HepG2 (cell line): ENCODE measurements at regions not wholly inside any gene's neighbourhood (a gene's known extent, or its start where the extent isn't known, plus 50 kb on each side); places are given as distances from the start of the nearest gene placed in this dataset.

Experiments
- MEIS2 ChIP-seq: sonication (generic); formaldehyde crosslinking; IDR thresholded peaks from 2 replicates; pipeline ENCODE4 v1.9.0; 2021; ENCODE audit warnings: mild to moderate bottlenecking, missing genetic modification reagents
- NFE2L1 ChIP-seq: sonication (generic); formaldehyde crosslinking; IDR thresholded peaks from 2 replicates; pipeline ENCODE4 v1.4.0; 2020; ENCODE audit warnings: missing genetic modification reagents, mild to moderate bottlenecking, borderline replicate concordance
- NR3C1 ChIP-seq: sonication (generic); formaldehyde crosslinking; IDR thresholded peaks from 2 replicates; pipeline ENCODE4 v1.4.0; 2020; ENCODE audit warnings: missing genetic modification reagents
- PLRG1 ChIP-seq: fragments of 450-650 bp; conservative IDR thresholded peaks from 2 replicates; pipeline ENCODE4 v1.6.1; 2016
- SNAI1 ChIP-seq: sonication (generic); formaldehyde crosslinking; IDR thresholded peaks from 2 replicates; pipeline ENCODE4 v1.5.0; 2020; ENCODE audit warnings: mild to moderate bottlenecking, missing genetic modification reagents, borderline replicate concordance
- TARDBP ChIP-seq: sonication (generic); formaldehyde crosslinking; IDR thresholded peaks from 2 replicates; pipeline ENCODE4 v1.8.0; 2022; ENCODE audit warnings: mild to moderate bottlenecking, missing genetic modification reagents
- ZNF34 ChIP-seq: sonication (generic); formaldehyde crosslinking; IDR thresholded peaks from 2 replicates; pipeline ENCODE4 v1.4.0; 2020; ENCODE audit warnings: mild to moderate bottlenecking, missing genetic modification reagents, borderline replicate concordance
- ZNF614 ChIP-seq: IDR thresholded peaks from 2 replicates; pipeline ENCODE4 v1.6.1; 2018; ENCODE audit warnings: missing biosample characterization, missing genetic modification reagents, inconsistent platforms, borderline replicate concordance
- ZNF75D ChIP-seq: sonication (generic); formaldehyde crosslinking; IDR thresholded peaks from 2 replicates; pipeline ENCODE4 v1.8.1; 2023; ENCODE audit warnings: missing genetic modification reagents, mild to moderate bottlenecking, borderline replicate concordance
- TF ChIP-seq, protein P1 (sequence below): sonication (generic); formaldehyde crosslinking; IDR thresholded peaks from 2 replicates; pipeline ENCODE4 v1.9.0; 2021; ENCODE audit warnings: missing genetic modification reagents, borderline replicate concordance
- TF ChIP-seq, protein P2 (sequence below): sonication (generic); formaldehyde crosslinking; IDR thresholded peaks from 2 replicates; pipeline ENCODE4 v1.4.0; 2020; ENCODE audit warnings: missing genetic modification reagents

DNA sequence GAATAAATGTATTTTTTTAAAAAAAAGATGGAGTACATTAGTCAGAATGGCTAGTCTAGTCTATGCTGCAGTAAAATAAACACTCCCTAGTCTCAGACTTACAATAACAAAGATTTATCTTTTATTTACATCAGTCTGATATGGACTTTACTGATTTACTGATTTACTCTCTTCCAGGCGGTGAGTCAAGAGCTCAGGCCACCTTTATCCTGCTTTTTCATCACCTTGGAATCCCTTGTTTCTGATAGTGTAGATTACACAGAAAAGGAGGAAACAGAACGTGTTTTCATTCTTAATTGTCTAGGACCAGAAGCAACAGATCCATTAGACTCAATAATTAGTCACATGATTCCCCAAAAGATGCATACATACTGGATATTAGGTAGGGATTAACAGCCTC lies 290.1 kb upstream of the TRPC7 start (continued):
- TF ChIP-seq NFE2L1 (CRISPR knock-in tag) (no peak), ZNF75D (CRISPR knock-in tag) (no peak), PLRG1 (no peak), MEIS2 (CRISPR knock-in tag) (no peak), NR3C1 (CRISPR knock-in tag) (no peak), ZNF34 (no peak), ZNF614 (CRISPR knock-in tag) (no peak), TARDBP (CRISPR knock-in tag) (no peak), SNAI1 (CRISPR knock-in tag) (no peak)
- TF ChIP-seq, protein P1, sequence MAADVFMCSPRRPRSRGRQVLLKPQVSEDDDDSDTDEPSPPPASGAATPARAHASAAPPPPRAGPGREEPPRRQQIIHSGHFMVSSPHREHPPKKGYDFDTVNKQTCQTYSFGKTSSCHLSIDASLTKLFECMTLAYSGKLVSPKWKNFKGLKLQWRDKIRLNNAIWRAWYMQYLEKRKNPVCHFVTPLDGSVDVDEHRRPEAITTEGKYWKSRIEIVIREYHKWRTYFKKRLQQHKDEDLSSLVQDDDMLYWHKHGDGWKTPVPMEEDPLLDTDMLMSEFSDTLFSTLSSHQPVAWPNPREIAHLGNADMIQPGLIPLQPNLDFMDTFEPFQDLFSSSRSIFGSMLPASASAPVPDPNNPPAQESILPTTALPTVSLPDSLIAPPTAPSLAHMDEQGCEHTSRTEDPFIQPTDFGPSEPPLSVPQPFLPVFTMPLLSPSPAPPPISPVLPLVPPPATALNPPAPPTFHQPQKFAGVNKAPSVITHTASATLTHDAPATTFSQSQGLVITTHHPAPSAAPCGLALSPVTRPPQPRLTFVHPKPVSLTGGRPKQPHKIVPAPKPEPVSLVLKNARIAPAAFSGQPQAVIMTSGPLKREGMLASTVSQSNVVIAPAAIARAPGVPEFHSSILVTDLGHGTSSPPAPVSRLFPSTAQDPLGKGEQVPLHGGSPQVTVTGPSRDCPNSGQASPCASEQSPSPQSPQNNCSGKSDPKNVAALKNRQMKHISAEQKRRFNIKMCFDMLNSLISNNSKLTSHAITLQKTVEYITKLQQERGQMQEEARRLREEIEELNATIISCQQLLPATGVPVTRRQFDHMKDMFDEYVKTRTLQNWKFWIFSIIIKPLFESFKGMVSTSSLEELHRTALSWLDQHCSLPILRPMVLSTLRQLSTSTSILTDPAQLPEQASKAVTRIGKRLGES: no peak
- TF ChIP-seq, protein P2, sequence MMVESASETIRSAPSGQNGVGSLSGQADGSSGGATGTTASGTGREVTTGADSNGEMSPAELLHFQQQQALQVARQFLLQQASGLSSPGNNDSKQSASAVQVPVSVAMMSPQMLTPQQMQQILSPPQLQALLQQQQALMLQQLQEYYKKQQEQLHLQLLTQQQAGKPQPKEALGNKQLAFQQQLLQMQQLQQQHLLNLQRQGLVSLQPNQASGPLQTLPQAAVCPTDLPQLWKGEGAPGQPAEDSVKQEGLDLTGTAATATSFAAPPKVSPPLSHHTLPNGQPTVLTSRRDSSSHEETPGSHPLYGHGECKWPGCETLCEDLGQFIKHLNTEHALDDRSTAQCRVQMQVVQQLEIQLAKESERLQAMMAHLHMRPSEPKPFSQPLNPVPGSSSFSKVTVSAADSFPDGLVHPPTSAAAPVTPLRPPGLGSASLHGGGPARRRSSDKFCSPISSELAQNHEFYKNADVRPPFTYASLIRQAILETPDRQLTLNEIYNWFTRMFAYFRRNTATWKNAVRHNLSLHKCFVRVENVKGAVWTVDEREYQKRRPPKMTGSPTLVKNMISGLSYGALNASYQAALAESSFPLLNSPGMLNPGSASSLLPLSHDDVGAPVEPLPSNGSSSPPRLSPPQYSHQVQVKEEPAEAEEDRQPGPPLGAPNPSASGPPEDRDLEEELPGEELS (CRISPR knock-in tag): no peak
